PC-3 (cell line): ENCODE measurements at regions not wholly inside any gene's neighbourhood (a gene's known extent, or its start where the extent isn't known, plus 50 kb on each side); places are given as distances from the start of the nearest gene placed in this dataset.

Experiments used
- EZH2 ChIP-seq: fragments of 300-600 bp; sonication (generic); IDR thresholded peaks from one replicate; pipeline ENCODE4 v1.6.1; 2017; ENCODE audit warnings: antibody characterized with exemption, mild to moderate bottlenecking, low read length; ENCODE audit not compliant: unreplicated experiment
- EZH2phosphoT487 ChIP-seq: fragments of 300-600 bp; sonication (generic); IDR thresholded peaks from 2 replicates; pipeline ENCODE4 v1.6.1; 2018; ENCODE audit warnings: mild to moderate bottlenecking, antibody characterized with exemption, low read length, borderline replicate concordance
- TF ChIP-seq, protein P1 (sequence below): fragments of 300-600 bp; sonication (generic); conservative IDR thresholded peaks from 2 replicates; pipeline ENCODE4 v1.5.1; 2017; ENCODE audit warnings: antibody characterized with exemption, low read depth, mild to moderate bottlenecking, low read length

DNA sequence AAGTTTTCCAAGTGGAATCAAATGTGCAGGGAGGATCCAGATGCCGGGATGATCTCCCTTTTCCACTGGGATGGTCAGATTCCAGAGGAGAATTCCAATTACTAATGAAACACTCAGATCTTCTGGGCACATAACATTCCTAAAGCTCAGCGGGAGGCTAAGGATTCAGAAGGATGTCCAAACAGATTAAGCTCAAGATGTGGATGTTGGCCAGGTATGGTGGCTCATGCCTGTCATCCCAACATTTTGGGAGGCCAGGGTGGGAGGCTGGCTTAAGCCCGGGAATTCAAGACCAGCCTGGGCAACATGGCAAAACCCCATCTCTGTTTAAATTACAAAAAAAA, 62.0 kb upstream of the PNMA1 start:
- TF ChIP-seq, protein P1, sequence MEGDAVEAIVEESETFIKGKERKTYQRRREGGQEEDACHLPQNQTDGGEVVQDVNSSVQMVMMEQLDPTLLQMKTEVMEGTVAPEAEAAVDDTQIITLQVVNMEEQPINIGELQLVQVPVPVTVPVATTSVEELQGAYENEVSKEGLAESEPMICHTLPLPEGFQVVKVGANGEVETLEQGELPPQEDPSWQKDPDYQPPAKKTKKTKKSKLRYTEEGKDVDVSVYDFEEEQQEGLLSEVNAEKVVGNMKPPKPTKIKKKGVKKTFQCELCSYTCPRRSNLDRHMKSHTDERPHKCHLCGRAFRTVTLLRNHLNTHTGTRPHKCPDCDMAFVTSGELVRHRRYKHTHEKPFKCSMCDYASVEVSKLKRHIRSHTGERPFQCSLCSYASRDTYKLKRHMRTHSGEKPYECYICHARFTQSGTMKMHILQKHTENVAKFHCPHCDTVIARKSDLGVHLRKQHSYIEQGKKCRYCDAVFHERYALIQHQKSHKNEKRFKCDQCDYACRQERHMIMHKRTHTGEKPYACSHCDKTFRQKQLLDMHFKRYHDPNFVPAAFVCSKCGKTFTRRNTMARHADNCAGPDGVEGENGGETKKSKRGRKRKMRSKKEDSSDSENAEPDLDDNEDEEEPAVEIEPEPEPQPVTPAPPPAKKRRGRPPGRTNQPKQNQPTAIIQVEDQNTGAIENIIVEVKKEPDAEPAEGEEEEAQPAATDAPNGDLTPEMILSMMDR: no peak
- no peak for TF ChIP-seq EZH2
- no peak for TF ChIP-seq EZH2phosphoT487
